PFSK-1 (cell line): ENCODE measurements at regions not wholly inside any gene's neighbourhood (a gene's known extent, or its start where the extent isn't known, plus 50 kb on each side); places are given as distances from the start of the nearest gene placed in this dataset.

Source experiments
- FOXP2 ChIP-seq: optimal IDR thresholded peaks from 2 replicates; pipeline ENCODE3; 2011; ENCODE audit warnings: borderline replicate concordance, control low read depth, inconsistent platforms; ENCODE audit not compliant: insufficient read depth; ENCODE audit errors: extremely low read length, extremely low read depth
- POLR2AphosphoS5 ChIP-seq: IDR thresholded peaks from 2 replicates; pipeline ENCODE4 v1.6.1; 2012; ENCODE audit warnings: low read depth, mild to moderate bottlenecking, control low read depth, low read length, moderate library complexity
- SIN3A ChIP-seq: IDR thresholded peaks from 2 replicates; pipeline ENCODE4 v1.6.1; 2012; ENCODE audit warnings: mild to moderate bottlenecking, low read length, moderate library complexity, borderline replicate concordance; ENCODE audit not compliant: insufficient read depth
- TAF1 ChIP-seq: IDR thresholded peaks from 2 replicates; pipeline ENCODE4 v1.6.1; 2012; ENCODE audit warnings: low read length, control low read depth, borderline replicate concordance; ENCODE audit not compliant: insufficient read depth
- TF ChIP-seq, protein P1 (sequence below), 2 experiments: IDR thresholded peaks; 2 replicates each; pipeline versions ENCODE4 v1.6.1 to v1.8.0; 2011 to 2012; ENCODE audit warnings: low read depth in 2 of 2, low read length in 2 of 2, control low read depth in 1 of 2, inconsistent platforms in 1 of 2, mild to moderate bottlenecking in 1 of 2, moderate library complexity in 1 of 2; ENCODE audit not compliant: insufficient read depth in 1 of 2

DNA sequence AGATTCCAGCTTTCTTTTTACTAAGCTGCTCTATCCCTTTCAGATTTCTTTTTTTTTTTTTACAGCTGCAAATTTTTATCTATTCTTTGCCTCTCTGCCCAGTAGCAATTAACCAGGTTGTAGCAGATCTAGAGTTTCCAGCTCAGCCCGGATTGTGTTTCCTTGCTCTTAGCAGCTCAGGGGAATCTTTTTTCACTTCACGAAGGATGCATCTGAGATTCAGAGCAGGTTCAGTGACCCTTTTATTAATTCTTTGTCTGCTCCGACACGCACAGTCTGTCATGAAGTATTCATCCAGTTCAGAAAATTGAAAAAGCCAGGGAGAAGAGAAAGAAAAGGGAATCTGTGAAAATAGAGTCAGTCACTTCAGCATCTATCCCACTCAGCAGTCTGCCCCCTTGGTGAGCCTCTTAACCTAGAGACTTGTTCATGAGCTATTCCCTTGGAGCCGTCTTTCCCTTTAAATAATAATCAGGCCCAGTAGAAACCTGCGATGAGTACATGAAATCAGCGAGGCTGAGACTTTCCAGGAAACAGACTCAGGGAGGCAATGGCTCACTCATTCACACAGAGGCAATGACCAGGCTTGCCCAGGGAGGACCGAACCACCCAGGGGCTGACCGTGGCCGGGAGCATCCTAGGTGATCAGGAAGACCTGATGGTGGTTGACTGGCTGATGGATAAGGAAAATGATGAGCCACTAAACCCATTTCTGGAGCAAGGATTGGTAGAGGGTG is 103.4 kb upstream of the ITGA6 start:
- TF ChIP-seq FOXP2 (no peak), TAF1 (no peak), SIN3A (no peak), POLR2AphosphoS5 (no peak)
- TF ChIP-seq, protein P1, sequence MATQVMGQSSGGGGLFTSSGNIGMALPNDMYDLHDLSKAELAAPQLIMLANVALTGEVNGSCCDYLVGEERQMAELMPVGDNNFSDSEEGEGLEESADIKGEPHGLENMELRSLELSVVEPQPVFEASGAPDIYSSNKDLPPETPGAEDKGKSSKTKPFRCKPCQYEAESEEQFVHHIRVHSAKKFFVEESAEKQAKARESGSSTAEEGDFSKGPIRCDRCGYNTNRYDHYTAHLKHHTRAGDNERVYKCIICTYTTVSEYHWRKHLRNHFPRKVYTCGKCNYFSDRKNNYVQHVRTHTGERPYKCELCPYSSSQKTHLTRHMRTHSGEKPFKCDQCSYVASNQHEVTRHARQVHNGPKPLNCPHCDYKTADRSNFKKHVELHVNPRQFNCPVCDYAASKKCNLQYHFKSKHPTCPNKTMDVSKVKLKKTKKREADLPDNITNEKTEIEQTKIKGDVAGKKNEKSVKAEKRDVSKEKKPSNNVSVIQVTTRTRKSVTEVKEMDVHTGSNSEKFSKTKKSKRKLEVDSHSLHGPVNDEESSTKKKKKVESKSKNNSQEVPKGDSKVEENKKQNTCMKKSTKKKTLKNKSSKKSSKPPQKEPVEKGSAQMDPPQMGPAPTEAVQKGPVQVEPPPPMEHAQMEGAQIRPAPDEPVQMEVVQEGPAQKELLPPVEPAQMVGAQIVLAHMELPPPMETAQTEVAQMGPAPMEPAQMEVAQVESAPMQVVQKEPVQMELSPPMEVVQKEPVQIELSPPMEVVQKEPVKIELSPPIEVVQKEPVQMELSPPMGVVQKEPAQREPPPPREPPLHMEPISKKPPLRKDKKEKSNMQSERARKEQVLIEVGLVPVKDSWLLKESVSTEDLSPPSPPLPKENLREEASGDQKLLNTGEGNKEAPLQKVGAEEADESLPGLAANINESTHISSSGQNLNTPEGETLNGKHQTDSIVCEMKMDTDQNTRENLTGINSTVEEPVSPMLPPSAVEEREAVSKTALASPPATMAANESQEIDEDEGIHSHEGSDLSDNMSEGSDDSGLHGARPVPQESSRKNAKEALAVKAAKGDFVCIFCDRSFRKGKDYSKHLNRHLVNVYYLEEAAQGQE (IDR thresholded peaks at IDR 0.05; ENCODE audit: insufficient read depth in 1 of 2, low read depth in 2 of 2, low read length in 2 of 2): no peak

DNA sequence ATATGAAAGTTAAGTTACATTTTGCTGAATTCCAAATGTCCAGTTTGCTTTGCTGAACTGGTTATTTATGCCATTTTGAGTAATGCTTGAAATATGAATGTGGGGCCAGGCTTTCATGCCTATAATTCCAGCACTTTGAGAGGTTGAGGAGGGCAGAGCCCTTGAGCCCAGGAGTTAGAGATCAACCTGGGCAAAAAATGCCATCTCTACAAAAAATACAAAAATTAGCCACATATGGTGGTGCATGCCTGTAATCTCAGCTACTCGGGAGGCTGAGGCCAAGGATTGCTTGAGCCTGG is 101.2 kb upstream of the ITGA6 start:
- no peak for TF ChIP-seq TAF1
- TF ChIP-seq, protein P1 (IDR thresholded peaks at IDR 0.05; ENCODE audit: insufficient read depth in 1 of 2, low read depth in 2 of 2, low read length in 2 of 2): no peak
- no peak for TF ChIP-seq FOXP2
- no peak for TF ChIP-seq SIN3A
- TF ChIP-seq POLR2AphosphoS5: no peak

DNA sequence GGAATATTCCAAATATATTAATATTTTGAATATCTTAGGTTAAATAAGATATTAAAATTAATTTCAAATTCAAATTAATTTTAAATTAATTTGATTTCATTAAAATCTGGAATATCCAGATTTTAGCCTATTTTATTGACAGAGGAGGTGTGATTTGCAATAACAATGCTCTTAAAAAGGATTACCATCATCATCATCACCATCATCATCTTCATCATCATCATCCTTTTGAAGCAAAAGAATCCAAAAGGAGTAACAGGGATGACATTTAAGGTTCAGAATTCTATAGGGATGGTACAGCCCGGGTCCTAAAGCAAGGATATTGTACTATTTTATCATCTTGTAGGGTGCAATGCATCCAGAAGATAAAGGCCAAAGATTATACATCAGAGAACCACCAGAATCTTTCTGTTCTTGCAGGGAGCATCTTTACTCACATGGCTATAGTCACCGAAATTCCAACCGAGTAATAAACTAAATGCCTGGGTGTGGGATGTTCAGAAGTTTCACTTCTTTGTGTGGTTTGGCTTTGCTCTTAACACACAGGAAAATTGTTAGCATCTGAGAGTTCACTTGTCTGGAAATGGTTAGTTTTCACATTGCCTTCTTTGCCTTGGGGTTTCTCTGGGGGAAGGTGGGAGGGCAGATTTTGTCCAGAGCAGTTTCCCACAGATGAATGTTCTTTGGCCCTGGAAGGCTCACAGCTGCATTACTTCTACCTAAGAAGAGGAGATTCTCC is 99.1 kb upstream of the ITGA6 start:
- TF ChIP-seq, protein P1 (IDR thresholded peaks at IDR 0.05; ENCODE audit: insufficient read depth in 1 of 2, low read depth in 2 of 2, low read length in 2 of 2): no peak
- TF ChIP-seq TAF1 (no peak), FOXP2 (no peak), SIN3A (no peak), POLR2AphosphoS5 (no peak)

DNA sequence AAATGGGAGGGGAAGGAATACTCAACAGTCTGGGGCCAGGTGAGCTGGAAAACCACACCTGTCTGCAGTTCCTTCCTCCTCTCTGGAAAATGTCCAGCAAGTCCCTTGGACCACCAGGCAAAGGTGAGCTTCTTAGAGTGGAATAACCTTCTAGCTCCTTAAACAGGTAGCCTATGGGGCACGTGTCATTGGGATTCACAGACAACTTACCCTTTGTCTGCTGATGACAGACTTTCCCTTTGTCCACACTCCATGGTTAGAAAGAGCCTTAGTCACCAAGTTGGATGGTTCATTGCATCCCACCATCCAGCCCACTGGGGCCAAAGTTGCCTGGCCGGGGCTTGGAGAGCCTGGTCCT is 98.0 kb upstream of the ITGA6 start:
- TF ChIP-seq FOXP2 (no peak), POLR2AphosphoS5 (no peak), SIN3A (no peak), TAF1 (no peak)
- TF ChIP-seq, protein P1 (IDR thresholded peaks at IDR 0.05; ENCODE audit: insufficient read depth in 1 of 2, low read depth in 2 of 2, low read length in 2 of 2): no peak
